Fibroblast of skin of left quadriceps (primary cell): ENCODE measurements at regions not wholly inside any gene's neighbourhood (a gene's known extent, or its start where the extent isn't known, plus 50 kb on each side); places are given as distances from the start of the nearest gene placed in this dataset.

ENCODE experiments used
- DNase-seq, 2 experiments: peaks; one replicate each; pipeline ENCODE4 v3.0.0-alpha.2; 2013; ENCODE audit warnings: low read depth in 2 of 2

- DNase-seq: no peak
These were observed 54.1 kb upstream of the ARHGAP5 start for GRCh38 chr14:32022938-32023466.

- DNase-seq: no peak
These were observed 53.6 kb upstream of the ARHGAP5 start for GRCh38 chr14:32023540-32023939.

GRCh38 chr14:32027255-32027939 lies 49.7 kb upstream of the ARHGAP5 start:
- no peak for DNase-seq
